ENCODE measurements at regions not wholly inside any gene's neighbourhood (a gene's known extent, or its start where the extent isn't known, plus 50 kb on each side); places are given as distances from the start of the nearest gene placed in this dataset.

DNA sequence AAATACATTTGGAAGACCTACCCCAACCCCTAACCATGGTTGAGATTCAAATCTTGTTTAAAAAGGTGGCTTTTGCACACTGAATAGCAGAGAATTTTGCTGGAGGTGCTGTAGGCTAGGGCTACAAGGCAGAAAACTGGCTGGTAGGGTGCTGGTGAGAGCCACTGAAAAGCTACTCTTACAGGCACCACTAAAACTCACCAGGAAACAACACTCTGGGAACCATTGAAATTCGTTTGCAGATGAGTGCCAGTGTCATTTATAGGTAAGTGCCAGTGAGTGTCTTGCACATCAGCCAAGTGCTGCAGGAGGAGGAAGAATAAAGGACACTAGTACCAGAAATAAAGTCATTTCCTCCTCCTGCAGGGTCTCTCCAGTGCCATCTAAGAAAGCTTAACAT lies 610.2 kb downstream of the ZNF385D start:
- DNase-seq (ENCODE audit: low read depth), result no peak

DNA sequence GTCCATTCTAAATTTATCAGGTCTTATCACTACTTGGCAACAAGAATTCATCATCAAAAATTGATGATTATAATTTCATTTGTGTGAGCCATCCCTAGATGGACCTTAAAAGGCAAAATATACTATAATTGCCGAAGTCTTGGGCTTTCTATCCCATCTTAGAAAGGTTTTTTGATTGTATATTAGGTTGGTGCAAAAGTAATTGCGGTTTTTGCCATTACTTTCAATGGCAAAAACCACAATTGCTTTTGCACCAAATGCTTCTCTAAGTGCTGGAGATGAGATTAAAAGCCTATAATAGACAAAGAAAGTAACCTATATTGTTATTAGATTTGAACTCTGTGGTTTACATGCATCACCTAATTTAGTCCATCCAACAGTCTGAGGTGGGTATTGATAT lies 612.9 kb downstream of the ZNF385D start:
- no peak for DNase-seq (ENCODE audit: low read depth)

DNA sequence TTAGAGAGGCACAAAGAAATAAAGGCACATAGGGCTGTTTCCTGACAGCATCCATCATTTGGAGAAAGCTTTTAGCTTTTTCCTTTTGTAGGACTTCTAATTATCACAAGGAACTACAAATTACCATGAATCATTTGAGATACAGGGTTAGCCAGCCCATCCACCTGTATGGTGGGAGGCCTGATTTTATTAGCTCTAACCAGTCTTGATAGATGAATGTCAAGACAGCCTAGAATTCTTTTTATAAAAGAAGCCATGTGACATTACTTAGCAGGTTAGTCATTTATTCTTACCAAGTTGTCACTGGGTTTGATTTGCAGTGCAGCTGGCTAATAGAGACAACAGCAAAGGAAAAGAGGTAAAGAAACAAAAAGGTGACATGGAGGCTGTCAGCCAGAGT lies 618.1 kb downstream of the ZNF385D start:
- DNase-seq (ENCODE audit: low read depth), result no peak

DNA sequence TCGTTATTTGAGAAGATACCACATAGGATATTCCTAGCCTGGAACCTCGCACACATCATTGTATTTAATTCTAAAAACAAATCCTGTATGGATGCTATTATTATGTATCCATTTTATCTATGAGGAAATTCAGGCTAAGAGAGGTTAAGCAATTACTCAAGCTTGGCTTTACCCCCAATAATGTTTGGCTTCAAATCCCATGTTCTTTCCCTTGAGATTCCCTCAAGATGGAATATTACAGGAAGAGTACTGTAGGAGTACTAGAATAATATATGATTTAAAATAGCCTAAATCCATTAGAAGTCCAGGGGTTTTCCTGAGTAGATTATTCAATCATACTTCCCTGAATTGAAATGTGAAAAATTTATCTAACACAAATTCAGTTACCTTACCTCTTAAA lies 630.2 kb downstream of the ZNF385D start:
- no peak for DNase-seq (ENCODE audit: low read depth)

DNA sequence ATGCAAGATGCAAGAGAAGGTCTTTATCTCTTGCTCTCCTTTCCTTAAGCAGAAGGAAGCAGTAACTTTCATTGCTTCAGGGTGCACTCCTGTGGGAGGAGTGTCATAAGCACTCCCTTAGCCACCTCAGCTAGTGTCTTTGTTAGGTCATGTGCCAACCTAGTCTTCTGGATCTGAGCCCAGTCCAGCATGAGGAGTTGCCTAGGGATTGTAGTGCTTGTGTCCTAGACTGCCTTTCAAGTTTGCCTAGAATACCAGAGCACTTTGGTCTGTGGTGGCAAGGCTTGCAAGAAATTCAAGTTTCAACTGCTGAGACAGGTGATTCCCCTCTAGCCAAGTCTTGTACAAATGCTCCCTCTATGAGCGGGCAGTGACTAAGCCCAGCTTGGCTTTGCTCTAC lies 633.6 kb downstream of the ZNF385D start:
- DNase-seq (ENCODE audit: low read depth), result no peak

DNA sequence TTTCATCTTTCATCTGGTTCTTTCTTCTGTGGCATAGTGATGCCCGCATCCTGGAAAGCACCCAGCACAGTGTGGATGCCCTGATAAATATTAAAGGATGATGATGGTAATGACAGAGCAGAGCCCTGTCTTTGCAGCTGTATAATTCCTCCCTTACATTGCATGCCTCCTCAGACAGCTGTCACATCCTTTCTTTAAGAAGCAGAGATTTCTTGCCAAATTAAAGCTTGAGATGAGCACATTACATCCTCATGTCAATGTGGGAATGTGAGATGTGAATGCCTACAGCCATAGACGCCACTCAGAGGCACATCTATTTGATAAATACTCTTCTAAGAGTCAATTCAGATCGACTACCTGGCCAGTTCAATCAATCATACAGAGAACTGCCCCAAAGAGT lies 642.0 kb downstream of the ZNF385D start:
- no peak for DNase-seq (ENCODE audit: low read depth)

DNA sequence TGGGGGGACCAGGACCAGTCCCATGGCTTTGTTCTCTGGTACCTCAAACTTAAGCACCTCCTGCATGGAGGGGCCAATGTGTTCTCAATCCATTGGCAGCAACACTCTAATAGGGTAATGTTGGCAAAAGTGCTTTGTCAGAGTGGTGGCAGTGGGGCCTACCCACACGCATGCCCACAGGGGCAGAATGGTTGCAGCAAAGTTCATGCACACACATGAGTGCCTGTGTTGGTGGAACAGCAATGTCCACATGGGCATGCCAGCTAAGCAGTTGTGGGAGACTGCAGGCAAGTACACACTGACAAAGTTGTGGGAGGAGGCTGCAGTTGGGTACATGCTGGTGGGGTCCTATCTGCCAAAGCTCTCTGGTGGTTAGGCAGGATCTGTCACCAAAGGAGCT lies 645.2 kb downstream of the ZNF385D start:
- DNase-seq (ENCODE audit: low read depth), result no peak

DNA sequence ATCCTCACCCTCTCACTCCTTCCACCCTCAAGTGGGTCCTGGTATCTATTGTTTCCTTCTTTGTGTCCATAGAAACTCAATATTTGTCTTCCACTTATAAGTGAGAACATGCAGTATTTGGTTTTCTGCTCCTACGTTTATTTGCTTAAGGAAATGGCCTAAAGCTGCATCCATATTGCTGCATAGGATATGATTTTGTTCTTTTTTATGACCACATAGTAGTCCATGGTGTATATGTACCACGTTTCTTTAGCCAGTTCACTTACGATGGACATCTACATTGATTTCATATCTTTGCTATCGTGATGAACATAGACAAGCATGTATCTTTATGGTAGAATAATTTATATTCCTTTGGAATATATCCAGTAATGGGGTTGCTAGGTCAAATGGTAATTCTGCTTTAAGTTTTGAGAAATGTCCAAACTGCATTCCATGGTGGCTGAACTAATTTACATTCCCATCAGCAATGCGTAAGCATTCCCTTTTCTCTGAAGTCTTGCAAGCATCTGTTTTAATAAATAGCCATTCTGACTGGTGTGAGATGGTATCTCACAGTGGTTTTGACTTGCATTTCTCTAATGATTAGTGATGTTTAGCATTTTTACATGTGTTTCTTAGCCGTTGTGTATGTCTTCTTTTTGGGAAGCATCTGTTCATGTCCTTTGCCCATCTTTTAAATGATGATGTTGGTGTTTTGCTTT lies 650.2 kb downstream of the ZNF385D start:
- DNase-seq (ENCODE audit: low read depth), result no peak

DNA sequence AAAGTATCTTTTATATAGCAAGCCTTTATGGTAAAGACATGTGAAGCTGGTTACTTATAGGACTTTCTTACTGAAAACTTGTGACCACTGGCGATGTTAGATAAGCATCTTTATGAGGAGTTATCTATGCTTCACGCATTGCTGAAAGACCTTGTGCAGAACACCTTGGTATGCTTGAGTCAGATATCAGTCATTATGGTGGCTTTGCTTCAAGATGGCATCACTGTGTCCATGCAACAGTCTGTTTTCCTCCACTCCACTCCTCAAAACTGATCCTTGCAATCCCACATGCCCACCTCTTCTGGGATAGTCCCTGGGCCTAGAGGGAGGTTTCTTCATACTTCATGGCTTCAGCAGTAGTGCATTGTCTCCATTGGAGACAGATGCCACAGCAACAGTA lies 656.3 kb downstream of the ZNF385D start:
- no peak for DNase-seq (ENCODE audit: low read depth)

DNA sequence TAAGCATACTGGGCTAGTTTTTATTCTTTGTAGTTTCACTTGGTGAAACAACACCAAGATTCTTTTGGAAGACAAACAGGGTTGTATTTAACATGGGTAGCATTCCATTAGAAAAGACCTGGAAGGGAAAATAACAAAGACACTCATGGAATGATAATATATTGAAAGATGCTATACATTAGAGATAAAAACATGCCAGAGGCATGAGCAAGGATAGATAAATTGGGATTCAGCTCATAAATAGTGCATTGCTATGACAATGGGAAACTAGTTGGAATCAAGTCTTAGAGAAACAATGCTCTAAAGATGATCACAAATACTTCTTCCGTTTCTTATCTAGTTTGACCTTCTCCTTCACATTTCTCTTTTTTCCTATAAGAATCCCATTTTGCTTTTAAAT lies 677.4 kb downstream of the ZNF385D start:
- DNase-seq (ENCODE audit: low read depth), result no peak

DNA sequence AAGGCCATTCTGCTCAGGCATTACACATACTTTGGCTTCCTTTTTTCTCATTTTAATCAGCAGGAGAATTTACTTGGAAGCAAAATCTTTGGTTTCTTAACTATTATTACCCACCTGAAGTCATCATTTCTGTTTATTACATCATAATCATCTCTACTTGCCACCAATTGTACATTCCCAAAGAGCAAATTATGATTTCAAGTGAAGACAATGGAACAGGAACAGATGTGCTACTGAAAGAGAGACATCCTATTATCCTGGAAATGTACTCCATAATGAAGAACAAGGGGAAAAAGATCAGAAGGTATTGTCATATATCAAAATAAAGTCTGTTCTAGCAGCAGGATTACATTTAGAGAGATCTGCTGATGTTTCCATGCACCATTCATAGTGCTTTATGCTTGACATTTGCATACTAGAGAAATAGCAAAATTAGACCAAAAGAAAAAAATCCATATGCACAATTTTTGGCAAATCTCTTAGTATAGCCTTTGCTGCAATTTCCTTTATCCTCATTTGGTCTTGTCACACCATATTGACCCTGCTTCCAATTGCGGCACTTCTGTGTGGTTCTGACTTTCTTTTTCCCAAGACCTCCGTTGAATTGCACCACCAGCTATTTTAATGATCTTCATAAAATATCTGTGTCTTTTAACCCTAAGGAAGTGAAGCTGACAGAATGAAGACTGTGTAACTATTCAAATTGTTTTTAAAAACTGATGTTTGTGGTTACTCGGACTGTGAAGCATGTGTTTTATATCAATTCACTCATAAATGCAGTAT lies 683.8 kb downstream of the ZNF385D start:
- DNase-seq (ENCODE audit: low read depth), result no peak

DNA sequence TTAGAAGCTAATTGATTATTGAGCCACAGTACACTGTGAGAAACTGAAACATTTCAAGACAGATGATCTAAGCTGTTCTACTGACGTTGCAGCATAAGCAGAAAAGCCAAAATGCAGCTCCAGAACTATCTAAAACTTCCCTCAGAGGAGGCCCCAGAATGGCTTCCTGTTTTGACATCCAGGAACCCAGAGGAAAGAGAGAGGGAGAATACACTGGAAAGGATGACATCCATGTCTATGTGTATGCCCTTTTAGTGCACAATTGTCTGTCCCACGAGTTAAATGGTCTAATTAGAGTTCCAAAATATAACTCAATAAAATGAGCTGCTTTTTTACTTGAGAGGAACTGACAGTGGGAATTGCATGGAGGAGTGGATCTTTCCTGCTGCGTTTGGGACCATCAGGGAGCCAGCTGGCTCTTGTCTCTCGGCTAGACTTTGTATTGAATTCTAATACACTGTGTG lies 688.1 kb downstream of the ZNF385D start:
- DNase-seq (ENCODE audit: low read depth), result no peak

DNA sequence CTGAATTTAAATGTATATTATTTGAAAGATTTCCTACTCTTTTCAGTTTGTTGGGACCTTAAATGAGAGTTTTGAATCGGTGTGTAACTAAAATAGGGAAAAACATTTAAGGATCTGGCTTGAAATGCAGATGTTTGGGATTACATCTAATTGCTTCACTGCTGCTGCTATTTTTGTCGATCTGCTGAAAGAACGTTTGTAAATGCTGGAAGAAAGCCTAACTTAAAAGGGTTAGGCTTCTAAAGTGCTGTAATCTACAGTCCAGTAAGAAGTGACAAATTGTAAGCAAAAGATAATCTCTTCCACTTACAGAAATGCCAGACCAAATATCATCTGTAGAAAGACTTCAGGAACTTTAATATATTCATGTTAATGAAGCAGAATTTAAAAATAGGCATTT lies 691.6 kb downstream of the ZNF385D start:
- DNase-seq (ENCODE audit: low read depth), result no peak

DNA sequence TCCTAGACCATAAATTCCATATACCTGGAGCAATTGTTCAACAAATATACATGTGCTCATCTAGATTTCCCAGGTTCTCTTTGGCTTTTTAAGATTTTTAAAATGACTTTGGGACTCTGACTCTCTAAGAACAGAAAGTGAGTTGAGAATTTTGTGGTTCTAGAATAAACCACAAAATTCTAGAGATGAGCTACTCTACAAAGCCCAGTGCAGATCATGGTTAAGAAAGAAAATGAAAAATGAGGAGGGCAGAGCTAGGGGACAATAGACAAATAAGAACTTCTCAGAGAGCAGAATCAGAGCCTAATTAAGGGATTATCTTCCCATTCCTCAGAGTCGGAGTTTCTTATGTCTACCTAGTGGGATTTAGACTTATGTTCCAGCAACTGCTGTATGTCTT lies 694.7 kb downstream of the ZNF385D start:
- no peak for DNase-seq (ENCODE audit: low read depth)

DNA sequence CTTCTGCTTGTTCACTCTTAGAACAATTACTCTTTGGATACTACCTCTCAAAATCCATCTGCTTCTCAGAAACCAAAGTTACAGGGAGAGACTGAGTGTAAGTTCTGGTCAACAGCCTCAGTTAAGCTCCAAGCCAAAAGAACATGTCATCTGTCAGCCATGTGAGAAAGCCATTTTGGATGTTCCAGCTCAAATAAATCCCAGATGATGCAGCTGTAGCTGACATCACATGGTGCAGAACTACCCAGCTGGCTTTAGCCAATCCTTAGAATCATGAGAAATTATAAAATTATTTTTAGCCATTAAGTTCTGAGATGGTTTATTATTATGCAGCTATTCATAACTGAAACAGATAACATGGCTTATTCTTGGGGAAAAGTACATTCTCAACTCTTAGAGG lies 696.0 kb downstream of the ZNF385D start:
- DNase-seq (ENCODE audit: low read depth), result no peak

DNA sequence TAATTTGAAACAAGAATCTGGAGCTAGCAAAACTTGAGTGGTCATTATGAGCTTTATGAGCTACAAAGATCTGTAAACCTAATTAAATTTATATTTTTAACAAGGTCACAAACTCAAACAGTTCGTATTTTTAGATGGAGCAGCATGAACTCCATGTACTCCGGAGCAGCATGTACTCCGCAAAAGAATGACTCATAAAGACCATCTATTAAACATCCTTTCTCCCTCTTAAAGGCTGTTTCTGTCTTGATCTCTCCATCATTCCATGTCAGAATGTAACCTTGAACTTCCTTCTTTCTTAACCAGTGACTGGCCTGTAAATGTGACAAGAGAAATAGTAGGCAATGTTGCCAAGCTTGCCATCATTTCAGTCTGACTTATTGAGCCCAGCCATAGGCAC lies 696.9 kb downstream of the ZNF385D start:
- DNase-seq (ENCODE audit: low read depth), result no peak

DNA sequence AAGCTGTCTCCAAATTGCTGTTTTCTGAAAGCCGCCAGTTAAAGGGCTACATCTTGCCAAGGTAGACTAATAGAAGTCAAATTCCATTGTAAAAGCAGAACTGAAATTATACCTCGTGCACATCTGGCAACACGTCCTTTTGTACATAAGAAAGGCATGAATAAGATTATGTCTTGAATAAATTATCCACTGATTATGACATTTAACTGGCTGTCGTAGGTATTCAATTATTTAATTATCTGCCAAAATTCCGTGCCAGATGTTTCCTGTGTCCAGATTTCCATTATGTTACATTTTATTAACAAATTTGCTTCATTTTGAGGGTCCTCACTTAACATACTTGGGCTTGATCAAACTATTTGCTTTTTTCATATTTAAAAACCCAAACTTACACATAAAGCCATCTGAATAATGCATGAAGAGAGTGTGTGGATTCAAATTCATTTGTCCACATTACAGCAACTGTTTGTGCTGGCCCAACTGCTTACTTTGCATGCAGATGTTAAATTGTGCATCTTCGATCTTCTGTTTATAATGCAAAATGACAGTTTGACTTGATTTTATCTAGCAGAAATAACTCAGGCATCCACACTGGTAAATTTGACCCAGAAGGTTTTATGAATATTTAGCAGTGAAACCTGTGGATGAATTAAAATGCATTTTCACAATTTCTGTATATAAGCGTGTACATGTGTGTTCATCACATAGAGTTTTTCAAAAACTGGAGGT lies 701.5 kb downstream of the ZNF385D start:
- DNase-seq (ENCODE audit: low read depth), result no peak

DNA sequence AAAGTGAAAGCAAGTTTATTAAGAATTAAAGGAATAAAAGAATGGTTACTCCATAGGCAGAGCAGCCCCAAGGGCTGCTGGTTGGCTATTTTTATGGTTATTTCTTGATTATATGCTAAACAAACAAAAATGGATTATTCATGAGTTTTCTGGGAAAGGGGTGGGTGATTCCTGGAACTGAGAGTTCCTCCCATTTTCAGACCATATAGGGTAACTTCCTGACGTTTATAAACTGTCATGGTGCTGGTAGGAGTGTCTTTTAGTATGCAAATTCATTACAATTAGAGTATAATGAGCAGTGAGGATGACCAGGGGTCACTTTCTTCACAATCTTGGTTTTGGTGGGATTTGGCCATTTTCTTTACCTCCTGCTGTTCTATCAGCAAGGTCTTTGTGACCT lies 707.9 kb downstream of the ZNF385D start:
- no peak for DNase-seq (ENCODE audit: low read depth)

DNA sequence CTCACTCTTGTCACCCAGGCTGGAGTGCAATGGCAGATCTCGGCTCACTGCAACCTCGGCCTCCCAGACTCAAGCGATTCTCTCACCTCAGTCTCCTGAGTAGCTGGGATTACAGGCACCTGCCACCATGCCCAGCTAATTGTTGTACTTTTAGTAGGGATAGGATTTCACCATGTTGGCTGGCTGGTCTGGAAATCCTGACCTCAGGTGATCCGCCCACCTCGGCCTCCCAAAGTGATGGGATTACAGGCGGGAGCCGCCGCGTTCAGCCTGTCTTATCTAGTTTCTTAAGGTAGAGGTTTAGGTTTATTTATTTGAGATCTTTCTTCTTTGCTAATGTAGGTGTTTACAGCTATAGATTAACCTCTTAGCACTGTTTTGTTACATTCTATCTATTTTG lies 708.8 kb downstream of the ZNF385D start:
- DNase-seq (ENCODE audit: low read depth), result no peak

DNA sequence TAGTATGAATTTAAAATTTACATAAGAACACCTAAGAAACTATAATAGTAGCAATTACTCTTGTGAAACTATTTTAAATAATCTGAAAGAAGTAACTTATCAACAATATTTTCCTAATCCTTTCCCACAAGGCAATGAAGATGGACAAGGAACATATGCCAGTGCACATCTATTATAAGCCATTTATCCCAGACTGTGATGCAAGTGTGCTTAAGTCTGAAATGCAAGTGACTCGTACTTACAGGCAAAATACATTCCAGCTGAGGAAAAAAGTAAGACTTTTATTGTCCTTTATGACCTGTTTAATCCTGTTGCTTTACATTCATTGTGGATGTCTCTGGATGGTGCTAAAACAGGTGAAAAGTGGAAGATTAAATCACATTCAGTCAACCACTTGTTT lies 709.4 kb downstream of the ZNF385D start:
- no peak for DNase-seq (ENCODE audit: low read depth)

DNA sequence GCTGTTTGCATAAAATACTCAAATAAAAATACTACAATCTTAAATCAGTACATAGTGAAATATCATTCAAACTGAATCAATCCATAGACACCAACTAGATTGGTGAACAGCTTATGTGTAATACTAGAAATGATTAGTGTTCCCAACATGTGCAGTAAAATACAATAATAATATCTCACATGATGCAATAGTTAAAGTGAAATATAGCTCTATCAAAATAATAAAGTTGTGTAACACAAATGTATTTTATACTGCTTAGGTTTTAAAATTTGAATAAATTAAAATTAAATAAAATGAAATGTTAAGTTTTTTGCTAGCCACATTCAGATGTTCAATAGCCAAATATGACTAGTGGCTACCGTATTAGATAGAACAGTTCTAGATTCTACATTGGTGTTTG lies 714.1 kb downstream of the ZNF385D start:
- no peak for DNase-seq (ENCODE audit: low read depth)

DNA sequence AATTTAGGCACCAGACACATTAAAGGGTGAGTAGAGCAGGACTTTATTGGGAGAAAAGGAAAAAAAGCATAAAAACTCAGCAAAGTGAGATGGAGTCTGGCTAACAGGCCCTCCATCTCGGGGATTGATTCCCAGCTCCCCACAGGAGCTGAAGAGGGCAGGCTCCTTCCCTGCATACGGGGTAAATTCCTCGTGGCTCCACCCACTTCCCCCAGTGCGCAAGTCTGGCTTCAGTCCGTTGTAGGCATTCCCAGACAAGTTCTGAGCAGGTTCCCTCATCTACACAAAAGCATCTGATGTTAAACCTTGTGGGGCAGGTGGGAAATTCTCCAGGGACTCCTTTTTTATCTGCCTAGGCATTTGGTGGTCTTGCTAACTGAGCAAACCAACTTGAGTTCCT lies 722.6 kb downstream of the ZNF385D start:
- DNase-seq (ENCODE audit: low read depth), result no peak

DNA sequence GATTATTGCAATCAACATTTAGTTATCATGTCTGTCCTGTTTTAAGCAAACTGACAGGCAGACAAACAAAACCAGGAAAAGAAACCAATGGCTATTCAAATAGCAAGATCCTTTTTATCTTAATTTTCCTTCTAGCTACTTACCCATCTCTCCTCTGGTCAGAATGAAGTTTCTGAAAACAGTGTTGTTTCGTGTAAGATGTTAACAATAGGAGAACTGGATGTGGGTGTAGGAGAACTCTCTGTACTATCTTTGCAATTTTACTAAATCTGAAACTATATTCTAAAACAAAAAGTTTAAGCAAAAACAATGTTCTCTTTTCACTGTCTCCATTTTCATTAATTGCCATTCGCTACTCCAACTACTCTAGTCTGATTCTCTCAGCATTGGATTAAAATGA lies 726.4 kb downstream of the ZNF385D start:
- no peak for DNase-seq (ENCODE audit: low read depth)
